Femur (tissue), 1 donor: ENCODE measurements at regions not wholly inside any gene's neighbourhood (a gene's known extent, or its start where the extent isn't known, plus 50 kb on each side); places are given as distances from the start of the nearest gene placed in this dataset.
A peak's percentile ranks its signal among the peaks of the same experiment; 100 is the strongest.

Experiments used
- DNase-seq: peaks from one replicate; pipeline ENCODE4 v3.0.0-alpha.2; 2017

GRCh38 chr16:86963600-86964575 lies 353.3 kb downstream of the C16orf95 start:
- no peak for DNase-seq

GRCh38 chr16:86964796-86965241 lies 352.4 kb downstream of the C16orf95 start:
- no peak for DNase-seq

GRCh38 chr16:86965331-86965730 lies 351.9 kb downstream of the C16orf95 start:
- no peak for DNase-seq

DNA sequence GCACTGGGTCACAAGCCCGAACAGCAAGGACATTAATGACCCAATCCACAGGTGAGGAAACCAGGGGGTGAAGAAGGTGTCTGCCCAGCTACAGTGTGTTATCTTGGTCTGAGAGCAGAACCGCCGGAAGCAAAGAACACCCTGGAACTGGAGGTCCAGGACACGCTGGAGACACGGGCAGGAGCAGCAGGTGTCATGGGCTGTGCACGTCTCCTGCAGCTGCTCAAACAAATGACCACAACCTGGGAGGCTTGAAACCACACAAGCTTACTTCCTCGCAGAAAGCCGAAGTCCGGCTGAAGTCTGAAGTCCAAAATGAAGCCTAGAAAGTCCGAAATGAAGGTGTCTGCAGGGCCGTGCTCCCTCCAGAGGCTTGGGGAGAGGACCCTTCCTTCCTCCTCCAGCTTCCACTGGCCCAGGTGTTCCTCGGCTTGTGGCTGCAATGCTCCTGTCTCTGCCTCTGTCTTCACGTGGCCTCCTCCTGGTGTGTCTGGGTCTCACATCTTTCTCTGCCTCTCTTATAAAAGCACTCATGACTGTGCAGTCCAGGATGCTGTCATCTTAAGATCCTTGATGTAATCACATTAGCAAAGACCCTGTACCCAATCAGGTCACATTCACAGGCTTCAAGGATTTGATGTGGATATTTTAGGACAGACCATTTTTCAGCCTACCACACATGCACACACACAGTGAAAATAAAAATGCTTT lies 351.2 kb downstream of the C16orf95 start:
- DNase-seq, result no peak

DNA sequence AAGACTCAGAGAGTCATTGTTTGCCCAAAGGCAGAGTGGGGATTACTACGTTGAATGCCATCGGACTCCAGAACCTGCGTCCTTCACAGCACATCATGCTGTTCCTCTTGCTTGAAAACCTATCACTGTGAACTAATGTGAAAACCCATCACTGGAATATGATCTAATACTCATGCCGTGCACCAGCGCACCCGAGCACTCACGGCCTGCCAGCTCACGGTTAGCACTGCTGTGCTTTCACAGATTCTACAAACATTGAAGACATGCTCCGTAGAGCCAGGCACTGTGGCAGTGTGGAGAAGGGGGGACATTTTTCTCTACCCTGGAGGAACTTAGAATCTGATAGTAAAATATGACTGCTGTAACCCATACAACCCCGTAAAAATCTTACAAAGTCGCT lies 350.4 kb downstream of the C16orf95 start:
- DNase-seq, result no peak

DNA sequence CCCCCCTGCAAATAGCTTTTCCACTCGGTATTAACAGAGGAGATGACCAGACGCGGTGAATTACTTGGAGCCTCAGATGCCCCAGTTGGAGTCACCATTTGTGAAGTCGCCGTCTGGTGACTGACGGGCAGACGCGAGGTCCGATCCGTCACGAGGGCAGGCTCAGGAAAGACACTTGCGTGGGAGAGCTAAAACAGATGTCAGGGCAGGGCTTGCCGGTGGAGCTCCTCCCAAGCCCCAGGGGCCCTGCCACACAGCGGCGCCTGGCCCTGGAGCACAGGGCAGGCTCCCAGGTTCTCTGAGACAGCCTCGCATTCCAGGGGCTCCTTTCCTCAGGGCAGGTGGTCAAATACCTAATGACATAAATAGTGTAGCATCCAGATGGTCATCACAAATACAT lies 348.3 kb downstream of the C16orf95 start:
- no peak for DNase-seq

GRCh38 chr16:86969716-86970115 lies 347.5 kb downstream of the C16orf95 start:
- DNase-seq, result no peak

DNA sequence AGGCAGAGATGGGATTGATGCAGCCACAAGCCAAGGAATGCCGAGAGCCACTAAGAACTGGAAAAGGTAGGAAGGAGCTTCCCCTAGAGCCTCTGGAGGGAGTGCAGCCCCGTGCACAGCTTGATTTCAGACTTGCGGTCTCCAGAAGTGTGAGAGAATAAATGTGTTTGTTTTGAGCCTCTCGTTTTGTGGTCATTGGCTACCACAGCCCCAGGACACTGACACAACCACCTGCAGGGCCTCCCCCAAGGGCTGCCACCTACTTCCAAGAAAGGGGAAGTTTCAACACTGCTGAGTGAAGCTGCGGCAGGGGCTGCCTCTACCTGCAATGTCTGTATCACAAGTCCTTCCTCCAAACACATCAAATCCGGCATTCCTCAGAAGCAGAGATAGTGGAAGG lies 346.9 kb downstream of the C16orf95 start:
- DNase-seq, result no peak

DNA sequence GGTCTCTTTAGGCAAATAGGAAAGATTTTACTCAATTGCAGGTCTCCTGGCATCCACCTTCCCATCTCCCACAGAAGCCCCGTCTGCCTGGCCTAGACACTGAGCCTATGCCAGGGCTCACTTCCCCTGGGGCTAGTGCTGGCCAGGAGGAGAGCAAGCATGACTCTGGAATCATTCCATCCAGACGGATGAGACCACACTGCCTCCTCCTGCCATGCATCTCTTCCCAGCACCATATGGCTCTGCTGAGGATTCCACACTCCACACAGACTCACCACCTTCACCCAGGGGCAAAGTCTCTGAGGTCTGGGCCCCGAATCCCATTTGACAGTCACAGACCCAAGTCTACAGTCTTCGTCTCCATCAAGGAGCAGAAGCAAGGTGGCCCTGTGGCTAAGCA lies 346.5 kb downstream of the C16orf95 start:
- no peak for DNase-seq

- DNase-seq, result peak; percentile 73
These were observed 345.9 kb downstream of the C16orf95 start for GRCh38 chr16:86971251-86971650.

DNA sequence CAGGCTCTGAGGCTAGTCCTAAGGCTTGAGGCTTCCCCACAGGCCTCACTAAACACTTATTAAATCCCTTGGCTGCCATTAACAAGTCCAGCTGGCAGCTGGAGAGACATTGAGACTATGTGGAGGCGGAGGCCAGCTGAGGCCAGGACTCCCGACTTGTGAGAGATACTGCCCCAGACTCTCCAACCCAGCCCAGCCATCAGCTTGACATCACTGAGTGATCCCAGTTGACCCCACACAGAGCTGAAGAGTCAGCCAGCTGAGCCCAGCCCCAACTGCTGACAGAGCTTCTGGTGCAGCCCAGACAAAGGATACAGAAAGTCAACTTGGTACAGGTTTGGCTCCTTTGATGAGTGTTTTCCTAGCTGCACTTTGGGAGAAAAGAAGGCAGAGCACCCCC lies 343.1 kb downstream of the C16orf95 start:
- DNase-seq, result no peak

DNA sequence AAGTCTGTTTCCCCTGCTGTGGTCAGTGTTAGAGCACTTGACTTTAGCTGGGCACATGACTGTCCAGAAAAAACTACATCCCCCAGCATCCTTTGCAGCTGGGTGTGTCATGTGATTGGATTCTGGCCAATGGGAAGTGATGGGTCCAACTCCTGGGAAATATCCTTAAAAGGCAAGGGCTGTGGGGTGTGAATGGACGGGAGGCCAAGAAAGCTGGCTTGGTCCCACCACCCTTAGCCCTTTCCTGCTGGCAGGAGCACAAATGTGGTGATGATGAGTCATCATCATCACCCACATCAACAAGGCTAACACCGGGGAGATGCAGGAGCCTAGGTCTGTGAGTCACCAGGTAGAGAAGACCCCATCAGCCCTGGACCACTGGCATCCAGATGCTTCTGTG lies 341.7 kb downstream of the C16orf95 start:
- DNase-seq, result no peak

DNA sequence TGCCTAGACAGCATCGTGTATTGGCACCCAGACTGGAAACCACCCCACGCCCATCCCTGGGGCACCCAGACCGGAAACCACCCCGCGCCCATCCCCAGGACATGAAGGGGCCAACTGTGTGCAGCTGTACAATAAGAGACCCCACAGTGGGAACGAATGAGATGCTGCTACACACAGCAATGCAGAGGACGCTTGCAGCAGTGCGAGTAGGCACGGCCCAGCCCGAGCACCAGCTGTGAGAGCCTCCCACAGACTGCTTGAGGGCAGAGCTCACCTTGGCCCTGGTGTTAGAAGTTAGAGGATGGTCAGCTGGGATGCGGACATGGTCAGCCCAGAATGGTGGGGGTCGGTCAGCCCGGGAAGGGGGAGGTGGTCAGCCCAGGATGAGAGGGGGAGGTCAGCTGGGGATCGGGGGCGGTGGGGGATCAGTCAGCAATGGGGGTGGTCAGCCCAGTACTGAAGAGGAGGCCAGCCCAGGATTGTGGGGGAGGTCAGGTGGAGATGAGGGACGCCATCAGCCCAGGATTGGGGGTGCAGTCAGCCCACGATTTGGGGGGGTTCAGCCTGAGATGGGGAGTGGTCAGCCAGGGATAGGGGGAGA lies 340.0 kb downstream of the C16orf95 start:
- DNase-seq, result no peak

GRCh38 chr16:86978445-86979030 lies 338.7 kb downstream of the C16orf95 start:
- DNase-seq, result no peak

- no peak for DNase-seq
These were observed 338.1 kb downstream of the C16orf95 start for GRCh38 chr16:86979061-86979460.

DNA sequence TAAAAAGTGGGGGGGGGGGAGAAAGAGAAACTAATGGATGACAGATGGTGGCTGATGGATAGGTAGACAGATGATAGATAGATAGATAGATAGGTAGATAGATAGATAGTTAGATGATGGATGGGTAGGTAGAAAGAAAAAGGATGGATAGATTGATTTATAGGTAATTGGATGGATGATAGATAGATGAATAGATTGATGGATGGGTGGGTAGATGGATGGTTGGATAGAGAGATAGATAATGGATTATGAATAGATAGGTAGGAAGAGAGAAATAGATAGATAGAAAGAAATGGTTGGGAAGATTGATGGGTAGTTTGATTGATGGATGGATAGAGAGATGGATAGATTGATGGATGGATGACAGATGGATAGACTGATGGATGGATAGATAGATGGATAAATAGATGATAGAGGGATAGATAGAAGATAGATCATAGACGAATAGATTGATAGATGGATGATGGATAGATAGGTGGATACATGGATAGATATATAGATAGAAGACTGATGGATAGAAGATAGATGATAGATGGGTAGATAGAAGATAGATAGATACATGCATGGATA lies 337.1 kb downstream of the C16orf95 start:
- DNase-seq, result no peak

DNA sequence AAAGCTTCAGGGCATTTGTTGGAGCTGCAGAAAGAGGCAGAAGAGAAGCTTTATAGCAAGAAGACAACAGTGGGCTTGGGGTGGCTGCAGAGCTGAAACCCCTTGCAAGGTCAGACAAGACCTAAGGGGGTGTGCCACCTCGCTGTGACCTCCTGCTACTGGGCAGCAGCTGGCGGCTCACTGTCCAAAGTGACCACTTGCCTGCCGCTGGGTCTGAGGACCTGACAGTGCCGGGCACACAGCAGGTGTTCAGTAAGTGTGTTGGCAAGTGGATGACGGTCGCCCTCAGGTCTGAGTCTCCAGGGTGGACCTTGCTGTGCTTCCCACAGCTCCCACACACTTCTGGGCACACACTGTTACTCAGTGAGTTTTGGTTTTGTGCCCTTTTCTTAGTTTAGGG lies 336.5 kb downstream of the C16orf95 start:
- no peak for DNase-seq

- DNase-seq, result no peak
These were observed 334.9 kb downstream of the C16orf95 start for GRCh38 chr16:86982347-86982596.

GRCh38 chr16:86982912-86983311 lies 334.3 kb downstream of the C16orf95 start:
- DNase-seq, result no peak

DNA sequence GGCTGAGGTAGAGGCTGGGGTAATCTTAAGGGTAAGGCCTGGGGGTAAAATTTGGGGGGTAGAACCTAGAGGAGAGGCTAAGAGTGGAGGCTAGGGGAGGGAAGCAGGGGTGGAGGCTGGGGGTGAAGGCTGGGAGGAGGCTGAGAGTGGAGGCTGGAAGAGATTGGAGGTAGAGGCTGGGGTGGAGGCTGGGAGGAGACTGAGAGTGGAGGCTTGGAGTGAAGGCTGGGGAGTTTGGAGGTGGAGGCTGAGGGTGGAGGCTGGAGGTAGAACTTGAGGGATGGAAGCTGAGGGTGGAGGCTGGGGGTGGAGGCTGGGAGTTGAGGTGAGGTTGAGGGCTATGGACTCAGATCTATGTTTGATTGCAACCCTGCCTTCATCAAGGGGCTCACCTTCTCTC lies 333.6 kb downstream of the C16orf95 start:
- DNase-seq, result no peak

DNA sequence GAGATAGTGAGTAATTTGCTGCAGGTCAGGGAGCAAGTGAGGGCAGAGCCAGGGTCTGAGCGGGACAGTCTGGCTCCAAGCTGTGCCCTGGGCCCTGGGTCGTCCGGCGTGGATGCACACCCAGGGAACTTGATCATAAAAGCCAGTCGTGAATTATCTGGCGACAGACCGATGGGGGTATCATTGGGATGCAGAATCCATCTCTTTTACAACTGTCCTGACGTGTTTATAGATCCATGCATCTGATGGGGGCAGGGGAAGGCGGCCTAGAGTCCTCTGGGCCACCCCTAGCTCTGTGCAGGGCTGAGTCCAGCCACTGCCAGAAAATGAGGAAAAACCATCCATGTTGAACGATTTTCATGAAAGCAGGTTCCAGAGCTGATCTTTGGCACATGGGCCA lies 332.8 kb downstream of the C16orf95 start:
- no peak for DNase-seq

DNA sequence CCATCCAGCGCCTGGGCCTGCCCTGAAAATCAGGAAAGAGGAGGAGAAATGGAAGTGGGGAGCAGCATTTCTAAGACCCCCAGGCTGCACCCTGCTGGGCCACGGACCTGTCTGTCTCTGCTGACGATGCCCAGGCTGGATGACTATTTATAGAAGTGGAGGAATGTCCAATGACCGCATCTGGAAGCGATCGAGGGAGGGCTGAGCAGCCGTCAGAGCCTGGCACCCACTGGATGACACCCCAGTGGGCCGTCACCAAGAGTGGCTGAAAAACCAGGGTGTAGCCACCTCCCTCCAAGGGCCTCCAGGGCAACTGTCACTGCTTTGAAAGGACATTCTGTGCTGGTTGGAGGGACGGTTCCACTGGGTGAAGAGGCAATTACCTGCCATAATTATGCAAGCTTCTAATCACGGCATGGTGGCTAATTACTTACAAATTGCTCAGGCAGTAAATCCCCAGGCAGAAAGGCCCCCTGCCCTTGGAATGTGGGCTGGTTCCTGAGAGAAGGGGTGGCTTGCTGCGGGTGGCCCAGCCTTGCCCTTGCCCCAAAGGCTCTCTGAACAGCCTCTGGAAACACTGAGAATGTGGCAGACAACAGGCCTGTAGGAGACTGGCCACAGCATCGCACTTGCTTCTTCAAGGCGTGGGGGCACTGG lies 332.1 kb downstream of the C16orf95 start:
- no peak for DNase-seq

GRCh38 chr16:86985648-86986015 lies 331.6 kb downstream of the C16orf95 start:
- no peak for DNase-seq
